GM19193 (cell line): ENCODE measurements at regions not wholly inside any gene's neighbourhood (a gene's known extent, or its start where the extent isn't known, plus 50 kb on each side); places are given as distances from the start of the nearest gene placed in this dataset.

Experiments
- POLR2A ChIP-seq: IDR thresholded peaks from 4 replicates; pipeline ENCODE4 v1.6.1; 2011; ENCODE audit not compliant: insufficient read depth, insufficient read length; ENCODE audit errors: extremely low read depth

GRCh38 chr11:116499396-116500003 lies 273.3 kb downstream of the BUD13 start:
- TF ChIP-seq POLR2A: no peak

DNA sequence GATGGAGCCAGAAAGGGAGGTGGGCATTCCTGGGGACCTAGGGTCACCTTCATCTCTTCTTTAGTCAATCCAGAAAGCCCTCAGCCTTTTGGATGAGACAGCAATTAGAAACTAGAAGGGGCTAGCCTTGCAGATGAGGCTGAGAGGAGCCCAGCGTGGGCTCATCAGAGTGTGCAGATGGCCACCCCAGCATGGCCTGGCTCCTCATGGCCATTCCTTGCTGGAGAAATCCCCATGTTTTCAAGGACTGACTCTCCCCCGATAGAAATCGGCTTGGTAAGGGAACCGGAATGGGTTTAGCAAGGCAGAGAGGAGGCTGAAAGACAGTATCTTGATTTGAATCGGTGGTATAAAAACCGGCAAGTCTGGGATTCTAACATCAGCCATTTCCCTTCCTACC lies 274.6 kb downstream of the BUD13 start:
- no peak for TF ChIP-seq POLR2A

GRCh38 chr11:116492600-116492999 lies 280.2 kb downstream of the BUD13 start:
- no peak for TF ChIP-seq POLR2A

- TF ChIP-seq POLR2A: no peak
Observed at GRCh38 chr11:116488836-116489389, 283.9 kb downstream of the BUD13 start.

- no peak for TF ChIP-seq POLR2A
Observed at GRCh38 chr11:116485425-116485824, 287.4 kb downstream of the BUD13 start.

GRCh38 chr11:116482716-116483115 lies 290.1 kb downstream of the BUD13 start:
- TF ChIP-seq POLR2A: no peak

GRCh38 chr11:116481126-116481675 lies 291.6 kb downstream of the BUD13 start:
- TF ChIP-seq POLR2A: no peak

- no peak for TF ChIP-seq POLR2A
Observed at GRCh38 chr11:116478669-116479668, 293.8 kb downstream of the BUD13 start.

DNA sequence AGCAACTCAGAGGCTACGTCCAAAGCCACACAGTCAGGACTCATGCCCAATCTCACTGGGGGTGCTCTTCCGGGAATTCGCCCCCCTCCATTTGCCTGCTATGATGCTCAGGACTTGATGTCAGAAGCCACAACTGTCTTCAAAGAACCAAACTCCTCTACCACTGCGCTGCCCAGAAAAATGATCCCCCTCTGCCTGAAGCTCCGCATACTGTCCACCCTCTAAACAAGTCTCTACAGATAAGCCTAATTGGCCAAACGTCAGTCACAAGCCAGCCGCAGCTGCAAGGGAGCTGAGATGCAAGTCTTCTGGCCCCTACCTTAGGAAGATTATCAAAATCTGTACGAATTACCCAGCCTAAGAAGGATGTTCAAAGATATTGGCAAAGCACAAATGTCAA lies 294.6 kb downstream of the BUD13 start:
- no peak for TF ChIP-seq POLR2A

DNA sequence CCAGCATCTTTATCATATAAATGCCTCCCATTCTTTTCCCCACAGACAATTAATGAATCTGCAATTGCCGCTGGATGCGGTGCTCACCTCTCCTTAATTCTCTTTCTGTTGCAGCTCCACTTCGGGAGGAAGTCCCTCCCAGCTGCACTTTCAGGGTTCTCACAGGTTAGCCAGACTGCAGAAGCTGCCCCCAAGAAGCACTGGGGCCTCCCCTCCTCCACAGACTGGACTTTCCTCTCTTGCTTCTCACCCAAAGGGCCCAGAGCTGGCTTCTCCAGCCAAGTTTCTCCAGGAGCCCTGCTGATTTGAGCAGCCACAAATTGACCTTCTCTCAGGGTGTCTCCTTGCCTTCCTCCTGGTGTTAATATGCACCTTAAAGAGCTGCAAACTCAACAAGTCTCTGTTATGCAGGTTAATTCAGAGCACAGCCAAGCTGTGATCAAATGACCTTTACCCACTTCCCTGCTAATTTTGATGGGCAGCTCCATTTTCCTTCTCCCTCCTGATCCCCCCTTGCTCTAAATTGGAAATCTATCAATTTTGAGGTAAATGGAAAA lies 298.9 kb downstream of the BUD13 start:
- TF ChIP-seq POLR2A: no peak

GRCh38 chr11:116473206-116473769 lies 299.5 kb downstream of the BUD13 start:
- no peak for TF ChIP-seq POLR2A

GRCh38 chr11:116472651-116473050 lies 300.1 kb downstream of the BUD13 start:
- no peak for TF ChIP-seq POLR2A

DNA sequence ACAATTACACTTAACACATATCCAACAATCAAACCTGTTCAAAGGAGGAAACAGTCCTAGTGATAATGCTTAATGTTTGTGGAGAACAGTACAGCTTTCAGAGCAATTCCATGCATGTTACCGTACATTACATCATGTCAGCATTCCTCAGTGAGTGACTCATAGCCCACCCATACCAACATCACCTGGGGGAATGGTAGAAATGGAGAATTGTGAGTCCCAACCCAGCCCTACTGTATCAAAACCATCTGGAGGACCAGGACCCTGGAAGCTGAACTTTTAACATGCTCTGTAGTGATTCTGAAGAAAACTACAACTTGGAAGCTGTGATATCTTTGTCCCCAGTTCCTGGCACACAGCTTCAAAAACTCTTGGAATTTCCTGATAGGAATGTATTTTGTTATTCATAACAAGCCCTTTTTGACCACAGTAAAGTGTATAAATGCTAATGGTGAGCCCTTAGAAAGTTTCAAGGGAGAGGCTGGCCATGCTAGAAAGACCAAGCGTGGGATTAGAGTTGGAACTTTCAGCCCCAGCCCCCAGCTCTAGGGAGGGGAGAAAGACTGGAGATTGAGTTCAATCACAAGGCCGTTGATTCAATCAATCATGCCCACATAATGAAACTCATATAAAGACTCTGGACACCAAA lies 301.1 kb downstream of the BUD13 start:
- no peak for TF ChIP-seq POLR2A

DNA sequence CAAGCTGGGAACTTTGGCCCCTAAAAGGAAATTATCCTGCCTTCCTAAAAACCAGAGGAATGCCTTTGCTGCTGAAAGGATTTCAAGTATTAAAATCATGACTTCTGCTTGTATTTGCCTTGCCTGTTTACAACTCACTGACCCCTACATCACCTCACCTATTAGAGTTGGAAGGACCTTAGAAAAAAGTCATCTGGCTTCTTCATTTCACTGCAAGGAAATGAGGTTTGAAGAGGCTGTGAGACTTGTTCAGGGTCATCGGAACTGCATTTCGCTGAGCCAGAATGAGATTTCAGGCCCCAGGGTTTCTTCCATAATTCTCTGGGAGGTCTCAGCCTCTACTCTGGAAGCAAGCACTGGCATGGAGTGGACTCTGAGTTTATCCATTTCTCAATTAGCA lies 304.1 kb downstream of the BUD13 start:
- no peak for TF ChIP-seq POLR2A
